Heart left ventricle (tissue), 13 donors: ENCODE measurements at regions not wholly inside any gene's neighbourhood (a gene's known extent, or its start where the extent isn't known, plus 50 kb on each side); places are given as distances from the start of the nearest gene placed in this dataset.

ENCODE experiments used
- CTCF ChIP-seq, 12 donors: fragments of 200-600 bp; sonication (generic) in 4 of 12; IDR thresholded peaks; one replicate each; pipeline versions ENCODE4 v1.5.0 to v1.8.0; 2018 to 2022; ENCODE audit warnings: antibody characterized with exemption in 12 of 12, mild to moderate bottlenecking in 5 of 12
- POLR2A ChIP-seq, 2 donors: fragments of 450-650 bp; IDR thresholded peaks; one replicate each; pipeline ENCODE4 v1.6.1; 2017; ENCODE audit warnings: antibody characterized with exemption in 2 of 2, mild to moderate bottlenecking in 2 of 2, moderate library complexity in 2 of 2
- donor health status: ischemic (EF 13 %, LVEDD 7.1; RV severe dilation, severe dysfunction).
- donor health status: DM: no; HTN: yes; CAD: no.
- donor health status: DM: no; HTN: no; CAD: no.
- donor health status: ischemic (EF 25% LVEDD 6.9; RV normal size, moderate dysfunction).
- donor health status: ischemic (EF 25% LVEDD 5.7; RV mildly dilated, moderate dysfunction).
- donor health status: ischemic (EF 35%, LVEDD 5.7; RV mildly dilated, moderate dysfunction).
- donor health status: nonischemic (EF 11% LVEDD 7.7; RV severe dilation, severe dysfunction).
- donor health status: DM: yes; HTN: yes; CAD: no.
- donor health status: PGD.
- donor health status: ischemic (EF 29% LVEDD 5.4; RV normal size, mild dysfunction).
- donor health status: nonischemic (EF 23%, LVEDD 6.1; RV moderate dilation, normal function).

- TF ChIP-seq CTCF (IDR thresholded peaks at IDR 0.05) (no peak), POLR2A (IDR thresholded peaks at IDR 0.05) (no peak)
Measured at GRCh38 chr17:11002417-11002816, 164.5 kb upstream of the PIRT start.
